ENCODE measurements at regions not wholly inside any gene's neighbourhood (a gene's known extent, or its start where the extent isn't known, plus 50 kb on each side); places are given as distances from the start of the nearest gene placed in this dataset.

DNA sequence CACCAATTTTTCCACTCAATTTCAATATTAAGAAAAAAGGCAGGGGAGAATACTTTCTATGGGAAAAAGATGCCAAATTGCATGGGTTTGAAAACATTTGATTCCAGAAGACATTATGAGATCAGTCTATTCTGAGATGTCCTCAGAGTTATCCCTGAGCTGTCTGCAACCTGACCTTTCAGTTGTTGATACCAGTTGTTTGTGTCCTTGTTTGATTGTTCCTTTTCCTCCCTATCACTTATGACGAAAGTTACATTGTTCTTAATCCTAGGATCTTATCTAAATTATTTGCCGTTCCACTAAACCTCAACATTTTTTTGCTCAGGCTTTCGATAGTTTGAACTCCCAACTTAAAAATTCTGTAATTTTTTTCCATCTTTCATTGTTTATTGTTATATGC, 336.3 kb upstream of the NOVA1 start:
- TF ChIP-seq, protein P1, sequence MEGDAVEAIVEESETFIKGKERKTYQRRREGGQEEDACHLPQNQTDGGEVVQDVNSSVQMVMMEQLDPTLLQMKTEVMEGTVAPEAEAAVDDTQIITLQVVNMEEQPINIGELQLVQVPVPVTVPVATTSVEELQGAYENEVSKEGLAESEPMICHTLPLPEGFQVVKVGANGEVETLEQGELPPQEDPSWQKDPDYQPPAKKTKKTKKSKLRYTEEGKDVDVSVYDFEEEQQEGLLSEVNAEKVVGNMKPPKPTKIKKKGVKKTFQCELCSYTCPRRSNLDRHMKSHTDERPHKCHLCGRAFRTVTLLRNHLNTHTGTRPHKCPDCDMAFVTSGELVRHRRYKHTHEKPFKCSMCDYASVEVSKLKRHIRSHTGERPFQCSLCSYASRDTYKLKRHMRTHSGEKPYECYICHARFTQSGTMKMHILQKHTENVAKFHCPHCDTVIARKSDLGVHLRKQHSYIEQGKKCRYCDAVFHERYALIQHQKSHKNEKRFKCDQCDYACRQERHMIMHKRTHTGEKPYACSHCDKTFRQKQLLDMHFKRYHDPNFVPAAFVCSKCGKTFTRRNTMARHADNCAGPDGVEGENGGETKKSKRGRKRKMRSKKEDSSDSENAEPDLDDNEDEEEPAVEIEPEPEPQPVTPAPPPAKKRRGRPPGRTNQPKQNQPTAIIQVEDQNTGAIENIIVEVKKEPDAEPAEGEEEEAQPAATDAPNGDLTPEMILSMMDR (IDR thresholded peaks at IDR 0.05; ENCODE audit: borderline replicate concordance, insufficient read depth, low read depth, low read length): no peak
- no peak overlapping the region for H3K4me3 ChIP-seq (ENCODE audit: low read depth, low read length)

DNA sequence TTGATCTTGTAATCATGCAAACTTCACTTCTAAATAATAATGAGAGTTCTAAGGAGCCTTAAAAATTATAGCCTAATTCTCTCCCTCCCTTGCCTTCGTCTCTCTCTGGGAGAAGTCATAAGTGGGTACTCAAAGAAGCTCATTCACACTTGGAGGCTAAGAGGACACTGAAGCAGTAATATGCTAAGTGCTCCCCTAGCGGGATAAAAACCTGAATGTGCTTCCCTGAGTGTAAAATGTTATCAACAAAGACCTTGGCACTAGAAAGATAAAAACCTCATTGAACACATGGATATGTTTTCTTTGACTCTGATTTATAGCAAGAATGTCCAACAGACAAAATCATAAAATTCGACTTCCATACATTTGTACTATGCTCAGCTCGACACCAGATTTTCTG, 337.9 kb upstream of the NOVA1 start:
- H3K4me3 ChIP-seq (ENCODE audit: low read depth, low read length): no peak overlapping the region
- TF ChIP-seq, protein P1 (IDR thresholded peaks at IDR 0.05; ENCODE audit: borderline replicate concordance, insufficient read depth, low read depth, low read length): no peak

DNA sequence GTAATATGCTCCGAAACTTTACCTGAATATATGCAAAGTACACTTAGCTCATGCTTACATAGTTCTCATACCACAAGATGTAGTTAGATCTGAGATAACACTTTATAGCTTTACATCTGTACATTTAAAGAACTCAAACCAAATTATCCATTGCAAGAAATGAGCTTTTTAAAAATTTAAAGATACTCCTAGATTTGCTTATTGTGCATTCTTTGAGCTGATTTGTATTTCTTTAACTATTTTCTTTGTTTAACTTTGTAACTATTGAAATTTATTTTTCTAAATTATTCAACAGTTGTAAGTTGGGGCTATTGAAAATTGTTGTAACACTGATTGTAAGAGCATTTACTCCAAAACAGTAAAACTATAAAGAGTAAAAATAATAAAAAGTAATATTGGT, 340.2 kb upstream of the NOVA1 start:
- H3K4me3 ChIP-seq (ENCODE audit: low read depth, low read length): no peak overlapping the region
- TF ChIP-seq, protein P1 (IDR thresholded peaks at IDR 0.05; ENCODE audit: borderline replicate concordance, insufficient read depth, low read depth, low read length): no peak

DNA sequence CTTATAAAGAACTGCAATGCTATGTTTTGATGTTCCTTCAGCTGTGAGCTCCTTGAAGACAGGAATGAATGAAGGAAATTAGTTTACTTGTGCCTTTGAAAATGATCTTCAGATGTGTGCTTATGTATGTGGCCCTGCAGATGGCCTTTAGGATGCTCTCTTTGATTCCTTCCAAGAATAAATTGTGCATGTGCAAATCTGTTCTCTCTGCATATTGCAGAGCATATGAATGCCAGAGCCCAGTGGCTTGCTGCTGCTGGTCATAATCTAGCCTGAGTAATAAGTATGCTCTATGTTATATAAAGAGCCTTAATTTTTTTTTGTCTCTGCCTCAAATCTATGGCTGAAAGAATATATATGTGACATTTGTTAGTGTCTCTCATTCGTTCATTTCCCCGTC, 341.9 kb upstream of the NOVA1 start:
- TF ChIP-seq, protein P1 (IDR thresholded peaks at IDR 0.05; ENCODE audit: borderline replicate concordance, insufficient read depth, low read depth, low read length): no peak
- H3K4me3 ChIP-seq (ENCODE audit: low read depth, low read length): no peak overlapping the region

DNA sequence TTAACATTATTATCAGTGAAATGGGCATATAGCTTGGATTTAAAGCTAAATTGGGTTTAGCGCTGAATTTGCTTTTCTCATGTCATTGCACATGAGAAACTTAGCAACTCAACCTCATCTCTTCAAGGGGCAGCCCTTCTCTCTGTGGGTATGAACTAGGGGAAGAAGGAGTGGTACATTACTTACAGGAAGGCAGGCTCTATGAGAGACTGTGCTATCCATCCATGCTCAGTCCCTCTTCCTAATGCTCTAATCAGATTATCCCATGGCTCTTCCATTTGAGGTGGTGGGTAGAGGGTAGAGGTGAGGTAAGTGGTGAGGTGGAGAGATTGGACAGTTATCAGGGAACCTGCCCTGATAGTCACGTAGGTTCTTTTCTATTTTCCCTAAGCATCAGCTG, 343.7 kb upstream of the NOVA1 start:
- no peak overlapping the region for H3K4me3 ChIP-seq (ENCODE audit: low read depth, low read length)
- TF ChIP-seq, protein P1 (IDR thresholded peaks at IDR 0.05; ENCODE audit: borderline replicate concordance, insufficient read depth, low read depth, low read length): no peak

DNA sequence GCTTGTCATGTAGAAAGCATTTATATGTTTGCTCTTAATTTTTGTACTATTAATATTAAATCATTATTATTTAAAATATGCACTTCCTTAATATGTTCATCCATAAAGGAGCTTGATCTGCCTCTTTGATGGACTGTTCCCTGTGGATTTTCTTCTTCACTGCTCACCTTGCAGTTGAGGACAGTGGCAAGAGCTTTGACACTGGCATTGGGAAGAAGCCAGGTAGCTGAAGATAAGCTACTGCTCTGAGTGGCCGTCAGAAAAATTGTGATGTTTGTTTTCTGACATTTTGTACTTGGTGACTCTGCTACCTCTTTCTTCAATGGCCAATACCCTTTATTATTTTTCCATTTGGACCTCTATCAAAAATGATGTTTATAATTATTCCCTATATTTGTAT, 349.4 kb upstream of the NOVA1 start:
- TF ChIP-seq, protein P1 (IDR thresholded peaks at IDR 0.05; ENCODE audit: borderline replicate concordance, insufficient read depth, low read depth, low read length): no peak
- H3K4me3 ChIP-seq (ENCODE audit: low read depth, low read length): no peak overlapping the region

DNA sequence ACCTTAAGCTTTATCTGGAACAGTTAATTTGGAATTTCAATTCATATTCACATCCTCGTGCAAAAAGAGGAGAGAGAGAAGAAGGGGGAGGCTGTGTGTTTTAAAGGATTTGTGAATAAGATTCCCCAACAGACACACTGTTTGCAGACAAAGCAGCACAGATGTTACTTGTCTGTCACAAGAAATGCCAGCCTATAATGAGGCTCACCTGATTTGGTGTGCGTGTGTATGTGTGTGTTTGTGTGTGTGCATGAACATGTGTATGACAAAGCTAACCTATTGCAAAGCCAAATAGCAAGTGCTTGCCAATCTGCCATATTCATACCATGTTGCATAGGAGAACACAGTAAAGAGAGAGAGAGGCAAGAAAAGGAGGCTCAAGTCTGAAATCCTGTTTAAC, 361.6 kb upstream of the NOVA1 start:
- TF ChIP-seq, protein P1 (IDR thresholded peaks at IDR 0.05; ENCODE audit: borderline replicate concordance, insufficient read depth, low read depth, low read length): no peak
- no peak overlapping the region for H3K4me3 ChIP-seq (ENCODE audit: low read depth, low read length)

Measured in GM12875 (cell line).